Lower lobe of right lung (tissue), 2 donors: ENCODE measurements at regions not wholly inside any gene's neighbourhood (a gene's known extent, or its start where the extent isn't known, plus 50 kb on each side); places are given as distances from the start of the nearest gene placed in this dataset.

Experiments used
- ATAC-seq, 2 donors: fragments of 200-7000 bp; cut with Tn5 transposase; one replicate each; pipeline ENCODE4 v1.9.1; 2020 to 2022; ENCODE audit warnings: mild to moderate bottlenecking in 2 of 2, moderate library complexity in 2 of 2
- DNase-seq: peaks from one replicate; pipeline ENCODE4 v3.0.0-alpha.2; 2020
- H3K27ac ChIP-seq: fragments of 200-600 bp; one replicate; pipeline ENCODE4 v1.8.0; 2022
- H3K27me3 ChIP-seq: fragments of 200-600 bp; one replicate; pipeline ENCODE4 v1.8.0; 2022; ENCODE audit warnings: low read depth
- H3K36me3 ChIP-seq: fragments of 200-600 bp; one replicate; pipeline ENCODE4 v1.8.0; 2022; ENCODE audit warnings: mild to moderate bottlenecking
- H3K4me1 ChIP-seq: fragments of 200-600 bp; one replicate; pipeline ENCODE4 v1.8.0; 2022
- H3K4me3 ChIP-seq: fragments of 200-600 bp; one replicate; pipeline ENCODE4 v1.8.0; 2022; ENCODE audit warnings: mild to moderate bottlenecking
- H3K9me3 ChIP-seq: fragments of 200-600 bp; one replicate; pipeline ENCODE4 v1.8.0; 2022
- CTCF ChIP-seq: fragments of 200-600 bp; IDR thresholded peaks from one replicate; pipeline ENCODE4 v1.8.0; 2022; ENCODE audit warnings: antibody characterized with exemption, mild to moderate bottlenecking
- intact Hi-C: fragments of 100-400 bp; cut with DNase I; formaldehyde crosslinking; loops from one replicate; pipeline ENCODE4 v1.11.0; 2022
- donor health status: DM: no; HTN: yes; CAD: no; lungs with severe emphysema.

- Histone ChIP-seq H3K36me3 (no peaks in the 10 kb centered on the region), H3K9me3 (no peaks in the 10 kb centered on the region), H3K4me1 (no peaks in the 10 kb centered on the region), H3K4me3 (no peak overlapping the region), H3K27me3 (no peaks in the 10 kb centered on the region), H3K27ac (no peak overlapping the region)
- DNase-seq = no peak
- TF ChIP-seq CTCF = no peak
- intact Hi-C loops = no loop called here
- ATAC-seq = no peak
These were observed 380.5 kb downstream of the VRK1 start for GRCh38 chr14:97177635-97178034.

GRCh38 chr14:97178781-97179180 is 381.6 kb downstream of the VRK1 start:
- H3K4me1 ChIP-seq = no peaks in the 10 kb centered on the region
- TF ChIP-seq CTCF = no peak
- ATAC-seq (no peak), DNase-seq (no peak)
- no peak overlapping the region for H3K4me3 ChIP-seq
- H3K27me3 ChIP-seq = no peaks in the 10 kb centered on the region
- H3K9me3 ChIP-seq = no peaks in the 10 kb centered on the region
- no peak overlapping the region for H3K27ac ChIP-seq
- no peaks in the 10 kb centered on the region for H3K36me3 ChIP-seq
- intact Hi-C loops = no loop called here

- DNase-seq (no peak), ATAC-seq (no peak)
- TF ChIP-seq CTCF = no peak
- no peaks in the 10 kb centered on the region for H3K36me3 ChIP-seq
- H3K27me3 ChIP-seq = no peaks in the 10 kb centered on the region
- H3K9me3 ChIP-seq = no peaks in the 10 kb centered on the region
- no peaks in the 10 kb centered on the region for H3K4me1 ChIP-seq
- H3K4me3 ChIP-seq = no peak overlapping the region
- H3K27ac ChIP-seq = no peak overlapping the region
- intact Hi-C loops = no loop called here
These were observed 382.4 kb downstream of the VRK1 start for GRCh38 chr14:97179573-97179972.

- intact Hi-C loops = no loop called here
- Histone ChIP-seq H3K36me3 (no peaks in the 10 kb centered on the region), H3K27ac (no peak overlapping the region), H3K27me3 (no peaks in the 10 kb centered on the region), H3K4me1 (no peaks in the 10 kb centered on the region), H3K4me3 (no peak overlapping the region), H3K9me3 (no peaks in the 10 kb centered on the region)
- ATAC-seq (no peak), DNase-seq (no peak)
- TF ChIP-seq CTCF = no peak
These were observed 383.4 kb downstream of the VRK1 start for GRCh38 chr14:97180304-97181200.

- DNase-seq = no peak
- Histone ChIP-seq H3K27ac (no peak overlapping the region), H3K9me3 (no peaks in the 10 kb centered on the region), H3K4me1 (no peaks in the 10 kb centered on the region), H3K4me3 (no peak overlapping the region), H3K27me3 (no peaks in the 10 kb centered on the region), H3K36me3 (no peaks in the 10 kb centered on the region)
- intact Hi-C loops = no loop called here
- no peak for ATAC-seq
- peak; percentile 27 for TF ChIP-seq CTCF
These were observed 388.0 kb downstream of the VRK1 start for GRCh38 chr14:97185186-97185585.
